ENCODE measurements at regions not wholly inside any gene's neighbourhood (a gene's known extent, or its start where the extent isn't known, plus 50 kb on each side); places are given as distances from the start of the nearest gene placed in this dataset.

DNA sequence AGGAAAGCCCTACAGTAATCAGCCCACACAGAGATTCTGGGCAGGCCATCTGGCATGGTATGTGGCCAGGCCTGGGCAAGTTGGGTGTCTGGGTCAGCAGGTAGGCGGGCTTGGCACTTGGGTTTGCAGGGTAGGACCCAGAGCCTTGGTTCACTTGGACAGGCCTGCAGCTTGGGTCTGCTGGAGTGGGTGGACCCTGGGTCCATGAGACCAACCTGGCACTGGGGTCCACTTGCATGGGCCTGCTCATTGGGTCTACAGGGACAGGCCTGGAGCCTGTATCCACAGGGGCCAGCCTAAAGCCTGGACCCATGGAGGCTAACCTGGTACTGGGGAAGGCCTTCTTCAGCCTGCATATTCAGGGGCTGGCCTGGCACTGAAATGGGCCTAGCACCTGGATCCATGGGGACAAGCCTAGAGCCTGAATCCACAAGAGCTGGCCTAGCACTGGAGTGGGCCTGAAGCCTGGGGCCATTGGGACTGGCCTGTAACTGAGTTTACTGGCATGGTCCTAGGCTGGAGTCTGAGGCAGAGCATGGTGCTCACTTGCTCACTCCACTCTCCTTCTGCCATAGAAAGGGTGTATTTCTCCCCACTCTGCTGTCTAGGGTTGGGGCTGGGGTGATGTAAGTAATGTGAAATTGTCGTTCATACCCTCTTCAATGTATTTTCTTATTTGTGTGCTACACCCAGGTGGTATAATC is 315.0 kb downstream of the AHR start:
- no peak for DNase-seq (ENCODE audit: extremely low read depth, insufficient read length)
- H3K27me3 ChIP-seq (replicated peaks; ENCODE audit: control insufficient read depth, insufficient read depth, low read length): no peaks in the 10 kb centered on the region
- H3K4me3 ChIP-seq (replicated peaks; ENCODE audit: low read depth, low read length): no peak overlapping the region
- H3K36me3 ChIP-seq (ENCODE audit: control insufficient read depth, insufficient read depth, low read length): no peaks in the 10 kb centered on the region
- TF ChIP-seq, protein P1, sequence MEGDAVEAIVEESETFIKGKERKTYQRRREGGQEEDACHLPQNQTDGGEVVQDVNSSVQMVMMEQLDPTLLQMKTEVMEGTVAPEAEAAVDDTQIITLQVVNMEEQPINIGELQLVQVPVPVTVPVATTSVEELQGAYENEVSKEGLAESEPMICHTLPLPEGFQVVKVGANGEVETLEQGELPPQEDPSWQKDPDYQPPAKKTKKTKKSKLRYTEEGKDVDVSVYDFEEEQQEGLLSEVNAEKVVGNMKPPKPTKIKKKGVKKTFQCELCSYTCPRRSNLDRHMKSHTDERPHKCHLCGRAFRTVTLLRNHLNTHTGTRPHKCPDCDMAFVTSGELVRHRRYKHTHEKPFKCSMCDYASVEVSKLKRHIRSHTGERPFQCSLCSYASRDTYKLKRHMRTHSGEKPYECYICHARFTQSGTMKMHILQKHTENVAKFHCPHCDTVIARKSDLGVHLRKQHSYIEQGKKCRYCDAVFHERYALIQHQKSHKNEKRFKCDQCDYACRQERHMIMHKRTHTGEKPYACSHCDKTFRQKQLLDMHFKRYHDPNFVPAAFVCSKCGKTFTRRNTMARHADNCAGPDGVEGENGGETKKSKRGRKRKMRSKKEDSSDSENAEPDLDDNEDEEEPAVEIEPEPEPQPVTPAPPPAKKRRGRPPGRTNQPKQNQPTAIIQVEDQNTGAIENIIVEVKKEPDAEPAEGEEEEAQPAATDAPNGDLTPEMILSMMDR (IDR thresholded peaks at IDR 0.05; ENCODE audit: insufficient read depth, low read length, poor library complexity, severe bottlenecking): no peak

DNA sequence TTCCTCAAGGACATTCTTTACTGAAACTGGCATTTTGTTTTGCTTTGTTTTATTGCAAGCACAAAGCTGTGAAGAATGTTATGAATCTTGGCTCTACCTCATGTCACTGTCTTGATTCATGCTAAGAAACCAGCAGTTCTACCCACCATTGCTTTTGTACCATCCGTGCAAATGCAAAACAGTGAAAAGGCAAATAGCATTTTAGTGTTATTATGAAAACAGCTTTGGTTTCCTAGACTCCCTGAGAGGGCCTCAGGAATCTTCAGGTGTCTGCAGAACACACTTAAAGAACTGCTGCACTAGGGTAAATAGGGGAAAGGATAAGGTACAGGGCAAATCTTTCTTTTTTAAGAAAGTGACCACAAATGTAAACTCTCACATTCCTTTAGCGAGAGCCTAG is 318.9 kb downstream of the AHR start:
- TF ChIP-seq, protein P1 (IDR thresholded peaks at IDR 0.05; ENCODE audit: insufficient read depth, low read length, poor library complexity, severe bottlenecking): no peak
- no peak for DNase-seq (ENCODE audit: extremely low read depth, insufficient read length)
- no peak overlapping the region for H3K4me3 ChIP-seq (replicated peaks; ENCODE audit: low read depth, low read length)

DNA sequence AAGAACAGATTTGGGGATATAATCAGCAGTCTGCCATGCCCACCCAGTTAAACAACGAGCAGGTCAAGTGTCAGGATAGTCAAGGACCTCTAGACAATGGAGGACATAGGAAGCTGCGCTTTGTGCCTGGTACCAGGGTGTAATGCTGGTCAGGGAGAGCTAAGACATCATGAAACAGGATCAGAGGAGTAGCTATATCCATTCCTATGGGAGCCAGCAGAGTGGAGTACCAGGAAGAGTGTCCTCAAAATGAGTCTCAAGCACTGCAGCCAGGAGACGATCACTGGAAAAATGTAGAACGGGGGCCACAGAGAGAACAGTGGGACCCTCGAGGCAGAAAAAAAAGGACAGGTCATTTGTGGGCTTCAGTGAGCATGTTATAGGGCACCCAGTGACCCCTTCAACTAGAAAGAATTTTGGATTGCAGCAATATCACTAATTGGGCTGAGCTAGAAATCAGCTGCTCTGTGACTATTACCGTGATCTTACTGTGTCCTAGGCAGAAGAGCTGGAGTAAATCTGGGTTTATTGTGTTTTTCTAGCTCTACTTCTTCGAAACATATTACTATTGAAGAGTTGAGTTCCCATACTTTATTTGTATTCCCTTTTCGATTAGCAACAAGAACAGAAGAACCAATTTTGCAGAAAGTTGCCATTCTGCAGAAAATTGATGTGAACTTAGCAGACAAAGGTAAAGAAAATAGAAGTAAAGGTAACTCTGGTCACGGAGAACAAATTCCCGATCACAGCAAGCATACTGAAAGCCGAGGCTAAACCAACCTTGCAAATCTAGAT is 319.6 kb downstream of the AHR start:
- Histone ChIP-seq H3K27me3 (replicated peaks; ENCODE audit: control insufficient read depth, insufficient read depth, low read length) (no peaks in the 10 kb centered on the region), H3K4me3 (replicated peaks; ENCODE audit: low read depth, low read length) (no peak overlapping the region), H3K36me3 (ENCODE audit: control insufficient read depth, insufficient read depth, low read length) (no peaks in the 10 kb centered on the region)
- TF ChIP-seq, protein P1 (IDR thresholded peaks at IDR 0.05; ENCODE audit: insufficient read depth, low read length, poor library complexity, severe bottlenecking): no peak
- no peak for DNase-seq (ENCODE audit: extremely low read depth, insufficient read length)

More for the DNA sequence above, 318.9 kb downstream of the AHR start:
- Histone ChIP-seq H3K27me3 (replicated peaks; ENCODE audit: control insufficient read depth, insufficient read depth, low read length) (no peaks in the 10 kb centered on the region), H3K36me3 (ENCODE audit: control insufficient read depth, insufficient read depth, low read length) (no peaks in the 10 kb centered on the region)

DNA sequence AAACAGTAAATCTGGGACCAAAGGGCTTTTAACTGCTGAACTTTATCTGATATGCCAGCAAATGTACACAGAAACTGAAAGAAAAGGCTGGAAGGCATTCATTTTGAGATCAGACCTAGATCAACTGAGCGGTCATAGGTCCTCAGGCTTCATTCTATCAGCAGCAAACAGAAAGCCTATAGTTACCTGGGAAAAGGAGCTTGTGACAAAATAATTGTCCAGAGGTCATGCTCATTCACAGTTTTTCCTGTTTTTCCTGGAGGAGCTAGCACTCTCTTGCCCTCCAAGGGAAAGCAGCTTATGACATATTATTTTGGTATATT is 320.2 kb downstream of the AHR start:
- Histone ChIP-seq H3K36me3 (ENCODE audit: control insufficient read depth, insufficient read depth, low read length) (no peaks in the 10 kb centered on the region), H3K27me3 (replicated peaks; ENCODE audit: control insufficient read depth, insufficient read depth, low read length) (no peaks in the 10 kb centered on the region), H3K4me3 (replicated peaks; ENCODE audit: low read depth, low read length) (no peak overlapping the region)
- no peak for DNase-seq (ENCODE audit: extremely low read depth, insufficient read length)
- TF ChIP-seq, protein P1 (IDR thresholded peaks at IDR 0.05; ENCODE audit: insufficient read depth, low read length, poor library complexity, severe bottlenecking): no peak

DNA sequence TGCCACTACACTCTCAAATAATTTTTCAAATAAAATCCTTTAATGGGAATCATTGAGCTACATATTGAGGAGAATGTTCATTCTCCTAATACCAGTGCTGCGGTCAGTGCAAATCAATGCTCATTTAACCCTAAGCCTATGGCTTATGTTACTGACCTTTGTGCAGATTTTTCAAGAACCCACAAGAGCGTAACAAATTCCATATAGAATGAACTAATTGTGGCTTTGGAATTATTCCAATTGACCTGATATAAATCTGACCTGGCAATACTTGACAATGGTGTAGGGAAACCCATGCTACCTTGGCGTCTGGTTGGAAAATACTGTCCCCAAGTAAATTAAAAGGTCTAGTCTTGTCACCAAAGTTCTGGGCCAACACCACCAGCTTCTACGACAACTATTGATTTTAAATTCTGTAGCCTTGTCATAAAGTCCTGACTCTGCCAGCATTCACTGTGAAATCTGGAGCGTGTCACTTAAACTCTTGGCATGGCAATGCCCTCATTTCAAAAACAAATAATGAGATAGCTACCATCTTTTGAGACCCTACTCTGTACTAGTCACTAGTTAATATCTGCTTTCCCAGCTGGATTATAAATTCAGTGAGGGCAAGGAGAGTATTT is 320.9 kb downstream of the AHR start:
- Histone ChIP-seq H3K4me3 (replicated peaks; ENCODE audit: low read depth, low read length) (no peak overlapping the region), H3K27me3 (replicated peaks; ENCODE audit: control insufficient read depth, insufficient read depth, low read length) (no peaks in the 10 kb centered on the region), H3K36me3 (ENCODE audit: control insufficient read depth, insufficient read depth, low read length) (no peaks in the 10 kb centered on the region)
- TF ChIP-seq, protein P1 (IDR thresholded peaks at IDR 0.05; ENCODE audit: insufficient read depth, low read length, poor library complexity, severe bottlenecking): no peak
- DNase-seq (ENCODE audit: extremely low read depth, insufficient read length): no peak

All from GM06990 (cell line).